ENCODE measurements at regions not wholly inside any gene's neighbourhood (a gene's known extent, or its start where the extent isn't known, plus 50 kb on each side); places are given as distances from the start of the nearest gene placed in this dataset.

GRCh38 chr7:49418963-49419362 lies 354.5 kb upstream of the VWC2 start:
- TF ChIP-seq CTCF (IDR thresholded peaks at IDR 0.05) (no peak), RELA (CRISPR knock-in tag; IDR thresholded peaks at IDR 0.05; ENCODE audit: borderline replicate concordance) (no peak), ELF4 (CRISPR knock-in tag; IDR thresholded peaks at IDR 0.05; ENCODE audit: low read depth) (no peak), MAX (CRISPR knock-in tag; IDR thresholded peaks at IDR 0.05) (no peak)
